Middle frontal gyrus (tissue), 1 donor: ENCODE measurements at regions not wholly inside any gene's neighbourhood (a gene's known extent, or its start where the extent isn't known, plus 50 kb on each side); places are given as distances from the start of the nearest gene placed in this dataset.

Experiments used
- DNase-seq: peaks from one replicate; pipeline ENCODE4 v3.0.0-alpha.2; 2015; ENCODE audit warnings: low spot score; ENCODE audit errors: extremely low spot score

- no peak for DNase-seq
Measured at GRCh38 chr9:99365233-99365980, 143.3 kb downstream of the SEC61B start.

GRCh38 chr9:99366183-99366582, 144.1 kb downstream of the SEC61B start:
- DNase-seq = no peak

GRCh38 chr9:99366621-99367020, 144.5 kb downstream of the SEC61B start:
- DNase-seq = no peak

DNA sequence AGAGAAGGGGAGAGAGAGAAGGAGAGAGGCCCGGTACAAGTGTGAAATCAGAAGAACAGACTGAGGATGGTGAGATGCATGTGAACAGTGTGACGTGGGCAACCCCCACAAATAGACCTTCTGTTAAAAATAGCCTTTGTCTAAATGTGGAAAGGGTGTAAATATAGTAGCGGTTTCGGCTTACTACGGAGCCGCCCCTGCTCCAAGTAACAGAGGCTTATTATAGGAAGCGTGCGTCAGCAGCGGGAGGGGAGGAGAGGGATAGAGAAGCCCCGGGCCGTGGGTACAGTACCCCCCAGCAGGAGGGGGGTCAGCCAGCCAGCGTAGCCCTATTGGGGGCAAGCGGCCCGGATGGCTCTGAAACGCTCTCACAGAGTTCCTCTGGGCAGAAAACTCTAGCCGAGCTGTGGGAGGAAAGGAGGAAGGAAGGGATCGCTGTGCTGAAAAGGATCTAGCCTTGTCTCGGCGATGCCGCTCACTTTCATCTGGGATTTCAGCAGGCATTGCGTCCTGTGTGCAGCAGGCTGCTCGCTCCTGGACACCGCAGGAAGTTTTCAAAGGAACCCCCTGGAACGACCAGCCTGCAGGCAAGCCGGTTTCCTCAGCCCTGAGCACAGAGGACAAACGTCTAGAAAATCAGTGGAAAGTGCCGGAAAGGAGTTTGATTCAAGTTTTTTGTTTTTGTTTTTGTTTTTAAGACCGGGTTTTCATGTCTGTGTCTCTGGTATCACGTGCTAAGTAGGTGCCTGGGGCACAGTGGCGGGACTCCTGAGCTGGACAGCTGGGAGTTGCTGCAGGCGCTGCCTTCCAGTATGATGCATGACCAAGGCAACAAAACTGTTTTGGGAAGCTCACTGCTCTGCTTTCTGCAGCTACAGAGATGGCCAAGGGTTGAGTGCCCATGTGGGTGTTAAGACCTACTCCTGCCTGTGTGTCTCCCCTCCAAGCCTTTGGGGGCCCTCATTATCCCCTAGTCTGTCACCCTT, 146.6 kb downstream of the SEC61B start:
- DNase-seq = no peak

DNA sequence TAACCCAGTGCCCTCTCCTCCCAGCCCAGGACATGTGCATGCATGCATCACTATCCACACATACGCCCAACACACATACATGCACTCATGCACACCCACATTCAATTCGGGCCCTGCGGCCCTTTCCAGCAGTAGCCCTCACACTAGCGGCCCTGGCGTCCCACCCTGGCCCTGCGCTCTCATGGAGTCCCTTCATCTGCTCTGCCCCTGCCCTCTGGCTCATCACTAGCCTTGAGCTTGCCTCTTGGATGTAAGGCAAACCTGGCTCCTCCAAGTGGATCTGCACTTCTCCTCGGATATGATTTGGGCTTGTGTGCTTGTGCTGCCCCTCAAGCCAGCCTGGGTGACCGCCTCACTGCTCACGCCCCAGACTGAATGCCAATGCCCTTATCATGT, 147.2 kb downstream of the SEC61B start:
- DNase-seq = no peak

DNA sequence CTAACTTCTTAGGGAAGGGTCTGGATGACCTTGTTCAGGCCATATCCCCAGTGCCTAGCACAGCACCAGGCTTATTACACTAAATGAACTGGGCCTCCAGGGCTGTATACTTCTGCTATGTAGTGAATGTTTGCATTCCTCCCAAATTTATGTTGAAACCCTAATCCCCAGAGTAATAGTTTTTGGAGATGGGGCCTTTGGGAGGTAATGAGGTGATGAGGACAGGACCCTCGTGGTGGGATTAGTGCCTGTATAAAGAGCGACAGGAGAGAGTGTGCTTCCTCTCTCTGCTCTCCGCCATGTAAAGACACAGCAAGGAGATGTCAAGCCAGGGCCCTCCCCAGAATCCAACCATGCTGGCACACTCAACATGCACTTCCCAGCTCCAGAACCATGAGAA, 148.3 kb downstream of the SEC61B start:
- DNase-seq = no peak

- no peak for DNase-seq
Measured at GRCh38 chr9:99371376-99371775, 149.3 kb downstream of the SEC61B start.

DNA sequence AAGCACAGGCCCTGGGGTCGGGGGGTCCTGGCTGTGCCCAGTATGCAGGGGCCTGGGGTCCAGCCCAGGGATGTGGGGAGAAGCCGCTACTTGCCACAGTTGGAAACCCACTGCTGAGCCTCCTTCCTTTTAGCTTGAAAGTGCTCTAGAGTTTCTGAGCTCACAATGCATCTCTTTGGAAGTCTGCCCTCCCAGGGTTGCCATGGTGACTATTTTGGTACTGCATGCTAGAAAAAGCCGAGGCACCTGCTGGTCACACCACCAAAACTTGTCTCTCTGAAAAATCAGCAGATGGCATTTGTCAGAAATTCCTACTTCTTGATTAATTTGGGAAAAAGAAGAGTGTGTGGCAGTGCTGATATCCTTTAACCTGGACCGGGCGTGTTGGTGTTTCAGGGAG, 151.8 kb downstream of the SEC61B start:
- peak; percentile 75 for DNase-seq

DNA sequence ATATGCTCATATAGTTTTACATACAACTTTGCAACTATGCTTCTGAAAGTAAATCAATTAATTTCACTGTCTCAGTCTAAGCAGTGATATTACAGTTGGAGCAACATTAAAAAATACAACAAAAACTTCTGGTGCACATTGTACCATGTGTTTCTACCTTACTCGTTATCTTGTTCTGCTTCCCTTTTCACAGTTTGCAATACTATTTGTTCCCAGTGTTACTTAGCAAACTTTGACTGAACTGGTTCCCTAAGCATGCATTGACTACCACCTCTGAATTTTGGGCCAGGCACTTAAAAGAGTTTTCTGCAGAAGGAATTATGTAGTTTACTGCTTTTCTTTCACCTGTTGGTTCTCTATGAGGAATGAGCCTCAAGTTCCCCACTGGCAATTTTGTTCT, 152.7 kb downstream of the SEC61B start:
- DNase-seq = no peak

DNA sequence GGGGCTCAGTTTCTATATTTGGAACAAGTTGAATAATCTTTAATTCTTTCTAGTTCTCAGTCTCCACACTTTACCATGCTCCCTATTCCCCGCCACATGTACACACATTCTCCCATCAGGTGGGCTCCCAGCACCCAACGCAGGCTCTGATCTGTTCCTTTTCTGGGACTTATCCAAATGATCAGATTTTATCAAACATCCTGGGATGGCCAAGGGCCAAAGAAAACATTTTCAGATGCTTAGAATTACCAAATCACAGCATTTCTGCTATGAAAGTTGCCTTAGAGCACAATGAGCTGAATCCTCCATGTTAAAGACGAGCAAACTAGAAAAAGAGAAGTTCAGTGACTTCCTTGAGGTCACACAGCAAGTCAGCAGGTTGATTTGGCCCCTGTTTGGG, 153.4 kb downstream of the SEC61B start:
- no peak for DNase-seq

DNA sequence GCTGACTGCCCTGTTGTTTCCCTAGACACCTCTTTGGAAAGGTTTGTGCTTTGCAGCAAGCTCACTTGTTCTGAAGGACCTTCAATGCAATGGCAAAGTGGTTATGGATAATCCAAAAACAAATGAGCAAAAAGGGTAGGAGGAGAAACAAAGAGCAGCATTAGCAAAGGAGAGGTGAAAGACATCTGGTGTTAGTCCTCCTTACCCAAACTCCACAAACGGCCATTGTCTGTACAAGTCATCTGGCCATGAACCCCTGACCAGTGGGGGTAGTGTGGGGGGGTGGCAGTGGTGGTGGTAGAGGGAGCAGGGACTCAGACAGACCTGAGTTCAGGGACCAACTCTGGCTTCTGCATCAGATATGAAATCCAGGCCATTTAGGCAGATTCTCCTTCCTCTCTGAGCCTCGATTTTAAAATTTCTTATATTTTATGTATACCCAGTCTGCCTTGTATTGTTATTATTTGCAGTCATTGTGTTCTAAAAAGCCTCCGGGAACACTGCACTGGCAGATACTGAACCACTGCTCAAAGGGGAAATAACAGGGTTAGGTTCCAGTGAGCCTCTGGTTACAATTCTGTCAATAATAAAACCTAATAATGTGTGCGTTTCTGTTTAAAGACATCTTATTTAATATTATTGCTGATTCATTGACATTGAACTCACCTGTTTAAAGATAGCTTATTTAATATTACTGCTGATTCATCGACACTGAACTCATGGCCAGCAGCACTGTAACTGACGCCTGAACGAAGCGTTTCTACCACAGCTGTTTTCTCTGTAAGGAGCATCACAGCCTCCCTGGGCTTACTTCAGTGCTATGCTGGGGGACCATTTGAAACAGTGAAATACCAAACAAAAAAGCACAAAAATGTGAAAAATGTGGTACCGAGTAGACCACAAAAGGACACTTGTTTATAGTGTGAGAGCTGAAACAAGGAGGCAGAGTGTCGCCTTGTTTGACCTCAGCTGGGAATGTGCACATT, 156.0 kb downstream of the SEC61B start:
- no peak for DNase-seq

DNA sequence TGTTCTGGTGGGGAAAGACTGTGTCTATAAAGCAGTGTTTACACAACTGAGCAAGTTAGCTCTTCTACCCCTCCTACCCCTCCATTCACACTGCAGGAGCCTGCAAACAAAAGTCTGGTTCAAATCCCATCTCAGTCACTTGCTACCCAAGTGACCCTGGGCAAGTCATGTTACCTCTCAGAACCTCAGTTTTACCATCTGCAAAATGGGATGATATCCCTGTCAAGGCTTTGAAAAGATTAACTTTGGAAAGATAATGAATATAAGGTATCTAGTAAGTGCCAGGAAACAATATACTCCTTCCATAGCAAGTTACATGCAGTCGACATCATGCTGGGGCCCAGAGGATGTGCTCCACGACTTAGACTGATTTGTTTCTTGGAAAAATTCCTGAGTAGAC, 161.5 kb downstream of the SEC61B start:
- DNase-seq = no peak

- DNase-seq = no peak
Measured at GRCh38 chr9:99385215-99385614, 163.1 kb downstream of the SEC61B start.

GRCh38 chr9:99385814-99386279, 163.8 kb downstream of the SEC61B start:
- DNase-seq = no peak

- no peak for DNase-seq
Measured at GRCh38 chr9:99387431-99387830, 165.3 kb downstream of the SEC61B start.

DNA sequence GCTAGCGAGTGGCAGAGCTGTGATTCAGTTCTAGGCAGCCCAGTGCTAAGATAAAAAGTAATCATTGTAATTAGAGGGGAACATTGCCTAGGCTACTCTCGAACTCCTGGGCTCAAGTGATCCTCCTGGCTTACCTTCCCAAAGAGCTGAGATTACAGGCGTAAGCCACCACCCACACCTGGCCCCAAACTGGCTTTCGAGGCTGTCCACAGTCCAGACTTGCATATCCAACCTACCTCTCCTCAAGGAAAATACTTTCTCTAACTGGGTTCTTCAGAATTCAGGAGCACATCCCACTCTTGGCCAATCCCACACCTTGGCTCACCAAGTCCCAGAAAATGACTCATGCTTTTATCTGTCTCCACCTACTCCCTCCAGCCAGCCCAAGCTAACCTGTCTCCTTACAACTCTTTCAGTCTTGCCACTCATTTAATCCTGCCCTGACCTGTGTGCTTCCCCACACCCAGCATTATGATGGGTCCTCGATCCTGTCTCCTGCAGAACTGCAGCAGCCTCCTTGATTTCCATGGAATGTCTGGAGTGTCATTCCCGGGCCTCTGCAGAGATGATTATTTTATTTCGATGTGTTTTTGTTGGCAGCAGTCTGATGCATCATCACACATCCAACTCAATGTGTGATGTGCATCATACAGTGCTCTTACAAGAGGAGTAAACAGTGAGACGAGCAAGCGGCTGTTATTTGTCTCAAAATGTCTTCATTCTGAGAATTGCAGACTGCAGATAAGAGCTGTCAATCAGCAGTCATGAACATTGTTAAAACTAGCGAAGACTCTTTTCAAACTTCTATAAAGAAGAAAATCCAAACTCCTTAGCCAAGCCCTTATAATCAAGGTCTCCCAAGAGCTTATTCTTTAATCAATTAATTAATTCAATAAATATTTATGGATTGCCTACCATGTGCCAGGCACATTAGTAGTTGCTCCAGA, 167.3 kb downstream of the SEC61B start:
- no peak for DNase-seq

- DNase-seq = no peak
Measured at GRCh38 chr9:99391937-99392594, 170.0 kb downstream of the SEC61B start.

- DNase-seq = no peak
Measured at GRCh38 chr9:99392986-99393385, 170.9 kb downstream of the SEC61B start.

GRCh38 chr9:99393993-99394392, 171.9 kb downstream of the SEC61B start:
- no peak for DNase-seq
